ENCODE measurements at regions not wholly inside any gene's neighbourhood (a gene's known extent, or its start where the extent isn't known, plus 50 kb on each side); places are given as distances from the start of the nearest gene placed in this dataset.

- Mint-ChIP-seq H3K27me3 (peaks cover 30% of the 10 kb centered on the region), H3K4me3 (no peak overlapping the region), H3K36me3 (no peaks in the 10 kb centered on the region), H3K4me1 (peaks cover 7% of the 10 kb centered on the region), H3K9me3 (no peaks in the 10 kb centered on the region), H3K27ac (no peak overlapping the region)
- no peak for ATAC-seq
Measured at GRCh38 chr5:57568136-57568535, 85.5 kb upstream of the ACTBL2 start.

GRCh38 chr5:57566914-57567313 lies 84.3 kb upstream of the ACTBL2 start:
- peak; percentile 79 for ATAC-seq
- peak overlapping the region; percentile 10 for H3K27ac Mint-ChIP-seq
- peaks cover 30% of the 10 kb centered on the region for H3K27me3 Mint-ChIP-seq
- no peaks in the 10 kb centered on the region for H3K36me3 Mint-ChIP-seq
- H3K4me1 Mint-ChIP-seq: peaks cover 7% of the 10 kb centered on the region
- H3K9me3 Mint-ChIP-seq: no peaks in the 10 kb centered on the region
- H3K4me3 Mint-ChIP-seq: no peak overlapping the region

GRCh38 chr5:57561231-57561842 lies 78.7 kb upstream of the ACTBL2 start:
- Mint-ChIP-seq H3K27me3 (peaks cover 21% of the 10 kb centered on the region), H3K4me3 (no peak overlapping the region)

GRCh38 chr5:57559110-57559635 lies 76.6 kb upstream of the ACTBL2 start:
- no peaks in the 10 kb centered on the region for H3K36me3 Mint-ChIP-seq
- H3K4me3 Mint-ChIP-seq: no peak overlapping the region
- no peaks in the 10 kb centered on the region for H3K9me3 Mint-ChIP-seq
- ATAC-seq: no peak
- H3K4me1 Mint-ChIP-seq: no peaks in the 10 kb centered on the region
- H3K27ac Mint-ChIP-seq: no peak overlapping the region
- peaks cover 16% of the 10 kb centered on the region for H3K27me3 Mint-ChIP-seq

More at GRCh38 chr5:57561231-57561842, 78.7 kb upstream of the ACTBL2 start:
- H3K27ac Mint-ChIP-seq: no peak overlapping the region
- H3K36me3 Mint-ChIP-seq: no peaks in the 10 kb centered on the region
- H3K9me3 Mint-ChIP-seq: no peaks in the 10 kb centered on the region
- no peaks in the 10 kb centered on the region for H3K4me1 Mint-ChIP-seq
- ATAC-seq: peak; percentile 34

GRCh38 chr5:57552033-57552432 lies 69.4 kb upstream of the ACTBL2 start:
- peaks cover 23% of the 10 kb centered on the region for H3K27me3 Mint-ChIP-seq
- no peaks in the 10 kb centered on the region for H3K9me3 Mint-ChIP-seq
- H3K36me3 Mint-ChIP-seq: no peaks in the 10 kb centered on the region
- H3K4me1 Mint-ChIP-seq: no peaks in the 10 kb centered on the region
- no peak overlapping the region for H3K27ac Mint-ChIP-seq
- no peak for ATAC-seq
- H3K4me3 Mint-ChIP-seq: no peak overlapping the region

- no peak for ATAC-seq
- no peak overlapping the region for H3K27ac Mint-ChIP-seq
- H3K4me1 Mint-ChIP-seq: no peaks in the 10 kb centered on the region
- no peaks in the 10 kb centered on the region for H3K9me3 Mint-ChIP-seq
- H3K4me3 Mint-ChIP-seq: no peak overlapping the region
- H3K27me3 Mint-ChIP-seq: peaks cover 23% of the 10 kb centered on the region
- no peaks in the 10 kb centered on the region for H3K36me3 Mint-ChIP-seq
Measured at GRCh38 chr5:57551251-57551650, 68.6 kb upstream of the ACTBL2 start.

- H3K4me1 Mint-ChIP-seq: no peaks in the 10 kb centered on the region
Measured at GRCh38 chr5:57550132-57550531, 67.5 kb upstream of the ACTBL2 start.

GRCh38 chr5:57549566-57549965 lies 67.0 kb upstream of the ACTBL2 start:
- no peaks in the 10 kb centered on the region for H3K4me1 Mint-ChIP-seq
- H3K9me3 Mint-ChIP-seq: no peaks in the 10 kb centered on the region
- H3K27me3 Mint-ChIP-seq: peaks cover 14% of the 10 kb centered on the region

More at GRCh38 chr5:57550132-57550531, 67.5 kb upstream of the ACTBL2 start:
- no peak for ATAC-seq
- Mint-ChIP-seq H3K4me3 (no peak overlapping the region), H3K27me3 (peaks cover 19% of the 10 kb centered on the region), H3K9me3 (no peaks in the 10 kb centered on the region), H3K27ac (no peak overlapping the region), H3K36me3 (no peaks in the 10 kb centered on the region)

GRCh38 chr5:57540823-57541222 lies 58.2 kb upstream of the ACTBL2 start:
- Mint-ChIP-seq H3K36me3 (no peaks in the 10 kb centered on the region), H3K4me1 (no peaks in the 10 kb centered on the region), H3K9me3 (no peaks in the 10 kb centered on the region), H3K4me3 (no peak overlapping the region), H3K27me3 (peaks cover 8% of the 10 kb centered on the region), H3K27ac (no peak overlapping the region)
- ATAC-seq: no peak

More at GRCh38 chr5:57549566-57549965, 67.0 kb upstream of the ACTBL2 start:
- Mint-ChIP-seq H3K27ac (no peak overlapping the region), H3K4me3 (no peak overlapping the region), H3K36me3 (no peaks in the 10 kb centered on the region)
- ATAC-seq: no peak

- no peak for ATAC-seq
- no peaks in the 10 kb centered on the region for H3K4me1 Mint-ChIP-seq
- no peak overlapping the region for H3K27ac Mint-ChIP-seq
- no peak overlapping the region for H3K4me3 Mint-ChIP-seq
- no peaks in the 10 kb centered on the region for H3K36me3 Mint-ChIP-seq
- peaks cover 8% of the 10 kb centered on the region for H3K27me3 Mint-ChIP-seq
- no peaks in the 10 kb centered on the region for H3K9me3 Mint-ChIP-seq
Measured at GRCh38 chr5:57539281-57539701, 56.7 kb upstream of the ACTBL2 start.

- no peak for ATAC-seq
- Mint-ChIP-seq H3K27ac (no peak overlapping the region), H3K27me3 (peaks cover 8% of the 10 kb centered on the region), H3K4me1 (no peaks in the 10 kb centered on the region), H3K9me3 (no peaks in the 10 kb centered on the region), H3K36me3 (no peaks in the 10 kb centered on the region), H3K4me3 (no peak overlapping the region)
Measured at GRCh38 chr5:57538341-57538955, 55.8 kb upstream of the ACTBL2 start.

GRCh38 chr5:57537811-57538210 lies 55.2 kb upstream of the ACTBL2 start:
- no peak for ATAC-seq
- H3K36me3 Mint-ChIP-seq: no peaks in the 10 kb centered on the region
- no peak overlapping the region for H3K27ac Mint-ChIP-seq
- H3K27me3 Mint-ChIP-seq: peaks cover 8% of the 10 kb centered on the region
- H3K4me3 Mint-ChIP-seq: no peak overlapping the region
- no peaks in the 10 kb centered on the region for H3K9me3 Mint-ChIP-seq
- no peaks in the 10 kb centered on the region for H3K4me1 Mint-ChIP-seq

GRCh38 chr5:57532513-57533497 lies 50.2 kb upstream of the ACTBL2 start:
- Mint-ChIP-seq H3K9me3 (no peaks in the 10 kb centered on the region), H3K27ac (no peak overlapping the region), H3K27me3 (peaks cover 9% of the 10 kb centered on the region), H3K36me3 (no peaks in the 10 kb centered on the region), H3K4me3 (no peak overlapping the region), H3K4me1 (no peaks in the 10 kb centered on the region)
- no peak for ATAC-seq
